ENCODE measurements at regions not wholly inside any gene's neighbourhood (a gene's known extent, or its start where the extent isn't known, plus 50 kb on each side); places are given as distances from the start of the nearest gene placed in this dataset.

DNA sequence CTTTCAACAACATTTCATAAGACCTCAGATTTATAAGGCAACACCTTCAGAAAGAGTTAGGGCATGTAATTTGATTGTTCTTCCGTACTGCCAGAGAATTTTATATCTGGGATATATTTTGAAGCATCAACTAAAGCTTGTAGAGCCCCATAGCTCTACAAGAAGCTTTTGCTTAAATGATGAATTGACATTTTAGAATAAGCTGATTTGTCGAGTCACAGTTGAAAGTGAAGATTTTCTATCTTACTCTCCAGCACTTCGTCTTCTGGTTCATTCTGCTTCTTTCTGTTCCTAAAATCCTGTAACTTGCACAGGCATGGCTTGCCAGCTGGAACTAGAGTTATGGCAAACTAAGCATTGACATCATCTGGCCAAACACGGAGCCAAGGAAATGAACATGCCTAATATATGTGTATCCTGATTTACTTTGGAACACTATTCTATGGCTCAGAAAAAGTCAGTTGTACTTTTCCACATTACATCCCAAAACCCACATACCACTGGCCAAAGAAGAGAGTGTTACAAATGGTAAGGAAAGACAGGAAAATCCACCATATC, 68.6 kb upstream of the MAST4 start:
- TF ChIP-seq NFIC (IDR thresholded peaks at IDR 0.05) (no peak), CEBPB (IDR thresholded peaks at IDR 0.05) (no peak), EP300 (IDR thresholded peaks at IDR 0.05; ENCODE audit: borderline replicate concordance) (no peak), TEAD4 (IDR thresholded peaks at IDR 0.05) (no peak), TAF1 (IDR thresholded peaks at IDR 0.05; ENCODE audit: low read depth) (no peak), RAD21 (IDR thresholded peaks at IDR 0.05; ENCODE audit: low read depth) (no peak), EGR1 (IDR thresholded peaks at IDR 0.05) (no peak), TCF12 (IDR thresholded peaks at IDR 0.05; ENCODE audit: low read depth) (no peak), CREB1 (IDR thresholded peaks at IDR 0.05; ENCODE audit: low read depth) (no peak), ZBTB7A (IDR thresholded peaks at IDR 0.05; ENCODE audit: low read depth) (no peak)
- TF ChIP-seq, protein P1, sequence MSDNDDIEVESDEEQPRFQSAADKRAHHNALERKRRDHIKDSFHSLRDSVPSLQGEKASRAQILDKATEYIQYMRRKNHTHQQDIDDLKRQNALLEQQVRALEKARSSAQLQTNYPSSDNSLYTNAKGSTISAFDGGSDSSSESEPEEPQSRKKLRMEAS (IDR thresholded peaks at IDR 0.05), result no peak
- TF ChIP-seq, protein P2, sequence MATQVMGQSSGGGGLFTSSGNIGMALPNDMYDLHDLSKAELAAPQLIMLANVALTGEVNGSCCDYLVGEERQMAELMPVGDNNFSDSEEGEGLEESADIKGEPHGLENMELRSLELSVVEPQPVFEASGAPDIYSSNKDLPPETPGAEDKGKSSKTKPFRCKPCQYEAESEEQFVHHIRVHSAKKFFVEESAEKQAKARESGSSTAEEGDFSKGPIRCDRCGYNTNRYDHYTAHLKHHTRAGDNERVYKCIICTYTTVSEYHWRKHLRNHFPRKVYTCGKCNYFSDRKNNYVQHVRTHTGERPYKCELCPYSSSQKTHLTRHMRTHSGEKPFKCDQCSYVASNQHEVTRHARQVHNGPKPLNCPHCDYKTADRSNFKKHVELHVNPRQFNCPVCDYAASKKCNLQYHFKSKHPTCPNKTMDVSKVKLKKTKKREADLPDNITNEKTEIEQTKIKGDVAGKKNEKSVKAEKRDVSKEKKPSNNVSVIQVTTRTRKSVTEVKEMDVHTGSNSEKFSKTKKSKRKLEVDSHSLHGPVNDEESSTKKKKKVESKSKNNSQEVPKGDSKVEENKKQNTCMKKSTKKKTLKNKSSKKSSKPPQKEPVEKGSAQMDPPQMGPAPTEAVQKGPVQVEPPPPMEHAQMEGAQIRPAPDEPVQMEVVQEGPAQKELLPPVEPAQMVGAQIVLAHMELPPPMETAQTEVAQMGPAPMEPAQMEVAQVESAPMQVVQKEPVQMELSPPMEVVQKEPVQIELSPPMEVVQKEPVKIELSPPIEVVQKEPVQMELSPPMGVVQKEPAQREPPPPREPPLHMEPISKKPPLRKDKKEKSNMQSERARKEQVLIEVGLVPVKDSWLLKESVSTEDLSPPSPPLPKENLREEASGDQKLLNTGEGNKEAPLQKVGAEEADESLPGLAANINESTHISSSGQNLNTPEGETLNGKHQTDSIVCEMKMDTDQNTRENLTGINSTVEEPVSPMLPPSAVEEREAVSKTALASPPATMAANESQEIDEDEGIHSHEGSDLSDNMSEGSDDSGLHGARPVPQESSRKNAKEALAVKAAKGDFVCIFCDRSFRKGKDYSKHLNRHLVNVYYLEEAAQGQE (IDR thresholded peaks at IDR 0.05; ENCODE audit: low read depth), result no peak

GRCh38 chr5:66529182-66529581, 67.0 kb upstream of the MAST4 start:
- TF ChIP-seq RAD21 (IDR thresholded peaks at IDR 0.05; ENCODE audit: low read depth) (peak; percentile 33; the same call in 1 of the 2 replicates), TAF1 (IDR thresholded peaks at IDR 0.05; ENCODE audit: low read depth) (no peak)

GRCh38 chr5:66529704-66530103, 66.5 kb upstream of the MAST4 start:
- TF ChIP-seq ZBTB7A (IDR thresholded peaks at IDR 0.05; ENCODE audit: low read depth), result no peak
- TF ChIP-seq, protein P2 (IDR thresholded peaks at IDR 0.05; ENCODE audit: low read depth), result no peak
- TF ChIP-seq CEBPB (IDR thresholded peaks at IDR 0.05), result no peak
- no peak for TF ChIP-seq TCF12 (IDR thresholded peaks at IDR 0.05; ENCODE audit: low read depth)
- TF ChIP-seq TAF1 (IDR thresholded peaks at IDR 0.05; ENCODE audit: low read depth), result no peak
- TF ChIP-seq, protein P1 (IDR thresholded peaks at IDR 0.05), result no peak
- no peak for TF ChIP-seq RAD21 (IDR thresholded peaks at IDR 0.05; ENCODE audit: low read depth)
- TF ChIP-seq YY1 (IDR thresholded peaks at IDR 0.05; ENCODE audit: low read depth), result no peak
- TF ChIP-seq EP300 (IDR thresholded peaks at IDR 0.05; ENCODE audit: borderline replicate concordance), result no peak
- TF ChIP-seq TEAD4 (IDR thresholded peaks at IDR 0.05), result no peak
- no peak for TF ChIP-seq NFIC (IDR thresholded peaks at IDR 0.05)
- TF ChIP-seq, protein P3, sequence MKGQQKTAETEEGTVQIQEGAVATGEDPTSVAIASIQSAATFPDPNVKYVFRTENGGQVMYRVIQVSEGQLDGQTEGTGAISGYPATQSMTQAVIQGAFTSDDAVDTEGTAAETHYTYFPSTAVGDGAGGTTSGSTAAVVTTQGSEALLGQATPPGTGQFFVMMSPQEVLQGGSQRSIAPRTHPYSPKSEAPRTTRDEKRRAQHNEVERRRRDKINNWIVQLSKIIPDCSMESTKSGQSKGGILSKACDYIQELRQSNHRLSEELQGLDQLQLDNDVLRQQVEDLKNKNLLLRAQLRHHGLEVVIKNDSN (IDR thresholded peaks at IDR 0.05), result no peak

DNA sequence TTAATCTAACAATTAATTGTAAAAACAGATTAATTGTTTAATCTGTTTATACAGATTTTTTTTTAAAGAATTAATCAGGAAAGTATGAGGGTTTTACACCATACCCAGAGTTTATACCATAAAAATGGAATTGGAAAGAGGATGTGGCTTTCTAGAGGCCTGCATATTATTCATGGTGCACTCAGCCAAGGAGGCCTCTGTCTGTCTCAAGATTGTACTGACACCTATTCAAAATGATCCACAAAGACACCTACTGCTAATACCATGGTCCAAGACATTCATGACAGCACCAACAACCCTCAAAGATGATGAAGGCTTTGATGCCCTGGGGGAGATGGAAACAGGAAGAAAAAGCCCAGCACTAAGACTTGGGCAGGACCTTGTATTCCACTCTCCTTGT, 58.1 kb upstream of the MAST4 start:
- TF ChIP-seq TAF1 (IDR thresholded peaks at IDR 0.05; ENCODE audit: low read depth), result no peak
- TF ChIP-seq EP300 (IDR thresholded peaks at IDR 0.05; ENCODE audit: borderline replicate concordance), result no peak
- no peak for TF ChIP-seq CREB1 (IDR thresholded peaks at IDR 0.05; ENCODE audit: low read depth)
- no peak for TF ChIP-seq RAD21 (IDR thresholded peaks at IDR 0.05; ENCODE audit: low read depth)
- no peak for TF ChIP-seq TCF12 (IDR thresholded peaks at IDR 0.05; ENCODE audit: low read depth)
- TF ChIP-seq, protein P1 (IDR thresholded peaks at IDR 0.05), result no peak
- no peak for TF ChIP-seq FOXM1 (IDR thresholded peaks at IDR 0.05; ENCODE audit: borderline replicate concordance, low read depth)
- TF ChIP-seq, protein P3 (IDR thresholded peaks at IDR 0.05), result no peak
- TF ChIP-seq, protein P2 (IDR thresholded peaks at IDR 0.05; ENCODE audit: low read depth), result no peak
- TF ChIP-seq TEAD4 (IDR thresholded peaks at IDR 0.05), result no peak
- no peak for TF ChIP-seq ZBTB7A (IDR thresholded peaks at IDR 0.05; ENCODE audit: low read depth)
- no peak for TF ChIP-seq NFIC (IDR thresholded peaks at IDR 0.05)
- no peak for TF ChIP-seq EGR1 (IDR thresholded peaks at IDR 0.05)
- no peak for TF ChIP-seq CEBPB (IDR thresholded peaks at IDR 0.05)
- TF ChIP-seq YY1 (IDR thresholded peaks at IDR 0.05; ENCODE audit: low read depth), result no peak

Measured in Ishikawa (cell line).